ENCODE measurements at regions not wholly inside any gene's neighbourhood (a gene's known extent, or its start where the extent isn't known, plus 50 kb on each side); places are given as distances from the start of the nearest gene placed in this dataset.

DNA sequence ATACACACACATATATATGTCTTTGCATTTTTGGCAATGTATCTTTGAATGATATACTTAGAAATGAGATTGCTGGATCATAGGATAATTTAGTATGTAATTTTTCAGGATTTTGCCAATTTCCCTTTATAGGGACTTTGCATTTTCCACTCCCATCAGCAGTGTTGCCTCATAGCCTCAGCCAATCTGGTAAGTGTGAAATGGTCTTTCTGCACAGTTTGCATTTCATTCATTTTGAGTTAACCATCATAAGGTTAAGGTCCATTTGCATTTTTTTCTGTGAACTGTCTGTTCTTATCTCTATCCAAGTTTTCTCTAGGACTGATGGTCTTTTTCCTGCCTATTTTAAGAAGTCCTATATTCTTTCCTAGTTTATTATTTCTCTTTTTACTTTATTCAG, 474.8 kb downstream of the ZNF674 start:
- H3K9me3 ChIP-seq (replicated peaks in 1 of 2; ENCODE audit: control insufficient read depth in 1 of 2, insufficient read depth in 1 of 2, low read length in 2 of 2) = peaks cover 8 to 15% of the 10 kb centered on the region in 2 donors
- H3K27me3 ChIP-seq (ENCODE audit: control insufficient read depth in 2 of 2, insufficient read depth in 2 of 2, low read length in 2 of 2) = no peaks in the 10 kb centered on the region
- no peaks in the 10 kb centered on the region for H3K79me2 ChIP-seq (ENCODE audit: insufficient read depth, low read length)
- TF ChIP-seq, protein P1, sequence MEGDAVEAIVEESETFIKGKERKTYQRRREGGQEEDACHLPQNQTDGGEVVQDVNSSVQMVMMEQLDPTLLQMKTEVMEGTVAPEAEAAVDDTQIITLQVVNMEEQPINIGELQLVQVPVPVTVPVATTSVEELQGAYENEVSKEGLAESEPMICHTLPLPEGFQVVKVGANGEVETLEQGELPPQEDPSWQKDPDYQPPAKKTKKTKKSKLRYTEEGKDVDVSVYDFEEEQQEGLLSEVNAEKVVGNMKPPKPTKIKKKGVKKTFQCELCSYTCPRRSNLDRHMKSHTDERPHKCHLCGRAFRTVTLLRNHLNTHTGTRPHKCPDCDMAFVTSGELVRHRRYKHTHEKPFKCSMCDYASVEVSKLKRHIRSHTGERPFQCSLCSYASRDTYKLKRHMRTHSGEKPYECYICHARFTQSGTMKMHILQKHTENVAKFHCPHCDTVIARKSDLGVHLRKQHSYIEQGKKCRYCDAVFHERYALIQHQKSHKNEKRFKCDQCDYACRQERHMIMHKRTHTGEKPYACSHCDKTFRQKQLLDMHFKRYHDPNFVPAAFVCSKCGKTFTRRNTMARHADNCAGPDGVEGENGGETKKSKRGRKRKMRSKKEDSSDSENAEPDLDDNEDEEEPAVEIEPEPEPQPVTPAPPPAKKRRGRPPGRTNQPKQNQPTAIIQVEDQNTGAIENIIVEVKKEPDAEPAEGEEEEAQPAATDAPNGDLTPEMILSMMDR (IDR thresholded peaks at IDR 0.05) = no peak
- intact Hi-C loops (cut with micrococcal nuclease) = no loop called here
- H3K27ac Mint-ChIP-seq = no peak overlapping the region
- H3K9me3 Mint-ChIP-seq = peaks cover 2 to 16% (median 7%) of the 10 kb centered on the region in 7 donors
- no peak overlapping the region for H3K9ac ChIP-seq (ENCODE audit: insufficient read depth, low read length, poor library complexity, severe bottlenecking)
- H3K36me3 ChIP-seq (replicated peaks in 1 of 2; ENCODE audit: control insufficient read depth in 1 of 2, insufficient read depth in 2 of 2, low read length in 2 of 2) = no peaks in the 10 kb centered on the region
- H3K4me2 ChIP-seq (replicated peaks; ENCODE audit: extremely low read depth, low read length, poor library complexity, severe bottlenecking) = no peak overlapping the region
- H3K36me3 Mint-ChIP-seq = no peaks in the 10 kb centered on the region
- no peak overlapping the region for H3K4me3 Mint-ChIP-seq
- H4K20me1 ChIP-seq (ENCODE audit: insufficient read depth, low read length) = no peaks in the 10 kb centered on the region
- H2AFZ ChIP-seq (ENCODE audit: insufficient read depth, low read depth, low read length, poor library complexity, severe bottlenecking) = no peak overlapping the region
- no peaks in the 10 kb centered on the region for H3K27me3 Mint-ChIP-seq (ENCODE audit: low read depth in 3 of 3)
- no peaks in the 10 kb centered on the region for H3K4me1 Mint-ChIP-seq
- no peak overlapping the region for H3K4me3 ChIP-seq (replicated peaks in 1 of 3; ENCODE audit: low read depth in 2 of 3, low read length in 3 of 3)
- DNase-seq = no peak
- H3K4me1 ChIP-seq (ENCODE audit: control insufficient read depth in 1 of 2, insufficient read depth in 2 of 2, low read length in 2 of 2) = no peaks in the 10 kb centered on the region
- H3K27ac ChIP-seq (ENCODE audit: low read depth in 1 of 2, low read length in 2 of 2) = no peak overlapping the region

DNA sequence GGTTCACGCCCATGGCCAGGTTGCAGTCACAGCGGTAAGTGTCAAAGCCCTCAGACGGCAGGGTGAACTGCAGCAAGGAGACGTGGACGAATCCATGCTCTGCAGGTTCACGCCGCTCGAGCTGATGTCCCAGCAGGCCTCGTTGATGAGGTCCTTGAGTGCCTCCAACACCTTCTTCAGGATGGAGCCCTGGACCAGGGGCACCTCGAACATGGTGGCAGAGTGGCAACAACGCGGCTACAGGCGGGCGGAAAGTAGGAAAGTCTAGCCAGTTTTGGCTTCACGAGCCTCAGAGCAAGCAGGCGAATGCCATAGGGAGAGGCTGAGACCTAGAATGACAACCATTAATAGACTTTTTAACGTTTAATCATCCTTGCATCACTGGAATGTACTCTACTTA, 485.9 kb downstream of the ZNF674 start:
- Histone ChIP-seq H3K79me2 (ENCODE audit: insufficient read depth, low read length) (no peaks in the 10 kb centered on the region), H3K4me1 (ENCODE audit: control insufficient read depth in 1 of 2, insufficient read depth in 2 of 2, low read length in 2 of 2) (no peaks in the 10 kb centered on the region), H3K4me3 (replicated peaks in 1 of 3; ENCODE audit: low read depth in 2 of 3, low read length in 3 of 3) (no peak overlapping the region), H3K9ac (ENCODE audit: insufficient read depth, low read length, poor library complexity, severe bottlenecking) (no peak overlapping the region), H3K9me3 (replicated peaks in 1 of 2; ENCODE audit: control insufficient read depth in 1 of 2, insufficient read depth in 1 of 2, low read length in 2 of 2) (peaks cover 5 to 20% of the 10 kb centered on the region in 2 donors), H3K27me3 (ENCODE audit: control insufficient read depth in 2 of 2, insufficient read depth in 2 of 2, low read length in 2 of 2) (no peaks in the 10 kb centered on the region), H3K36me3 (replicated peaks in 1 of 2; ENCODE audit: control insufficient read depth in 1 of 2, insufficient read depth in 2 of 2, low read length in 2 of 2) (no peaks in the 10 kb centered on the region), H3K4me2 (replicated peaks; ENCODE audit: extremely low read depth, low read length, poor library complexity, severe bottlenecking) (no peak overlapping the region), H4K20me1 (ENCODE audit: insufficient read depth, low read length) (no peaks in the 10 kb centered on the region), H3K27ac (ENCODE audit: low read depth in 1 of 2, low read length in 2 of 2) (no peak overlapping the region), H2AFZ (ENCODE audit: insufficient read depth, low read depth, low read length, poor library complexity, severe bottlenecking) (no peak overlapping the region)
- Mint-ChIP-seq H3K4me1 (no peaks in the 10 kb centered on the region), H3K27me3 (ENCODE audit: low read depth in 3 of 3) (peaks cover 0 to 7% (median 0%) of the 10 kb centered on the region in 3 donors), H3K36me3 (no peaks in the 10 kb centered on the region), H3K27ac (no peak overlapping the region), H3K4me3 (no peak overlapping the region), H3K9me3 (peaks cover 0 to 30% (median 8%) of the 10 kb centered on the region in 7 donors)
- intact Hi-C loops (cut with micrococcal nuclease) = no loop called here
- TF ChIP-seq, protein P1 (IDR thresholded peaks at IDR 0.05) = no peak
- 94% methylated on average over 12 of the region's 17 CpGs for WGBS (ENCODE audit: insufficient coverage)
- DNase-seq = no peak
